Endothelial cell of umbilical vein (primary cell): ENCODE measurements at regions not wholly inside any gene's neighbourhood (a gene's known extent, or its start where the extent isn't known, plus 50 kb on each side); places are given as distances from the start of the nearest gene placed in this dataset.

Source experiments
- EZH2 ChIP-seq: IDR thresholded peaks from 2 replicates; pipeline ENCODE4 v1.6.1; 2012; ENCODE audit warnings: borderline replicate concordance, low read depth, mild to moderate bottlenecking, moderate library complexity, low read length, inconsistent platforms; ENCODE audit not compliant: severe bottlenecking
- MYC ChIP-seq: IDR thresholded peaks from one replicate; pipeline ENCODE4 v1.6.1; 2011; ENCODE audit warnings: mild to moderate bottlenecking, low read depth, low read length
- POLR2A ChIP-seq: IDR thresholded peaks from 2 replicates; pipeline ENCODE4 v1.6.1; 2012; ENCODE audit warnings: low read depth, mild to moderate bottlenecking, control low read depth, low read length
- POLR2AphosphoS5 ChIP-seq: IDR thresholded peaks from 2 replicates; pipeline ENCODE4 v1.6.1; 2012; ENCODE audit warnings: low read depth, mild to moderate bottlenecking, control low read depth, low read length, moderate library complexity; ENCODE audit not compliant: insufficient read depth
- TF ChIP-seq, protein P1 (sequence below), 2 donors: IDR thresholded peaks; 1 replicate in 1 of 2; 2 replicates in 1 of 2; pipeline ENCODE4 v1.5.1; 2011; ENCODE audit warnings: low read length in 2 of 2, mild to moderate bottlenecking in 2 of 2, moderate library complexity in 2 of 2, control low read depth in 1 of 2, inconsistent platforms in 1 of 2, low read depth in 1 of 2; ENCODE audit not compliant: insufficient read depth in 1 of 2; ENCODE audit errors: extremely low read depth in 1 of 2

DNA sequence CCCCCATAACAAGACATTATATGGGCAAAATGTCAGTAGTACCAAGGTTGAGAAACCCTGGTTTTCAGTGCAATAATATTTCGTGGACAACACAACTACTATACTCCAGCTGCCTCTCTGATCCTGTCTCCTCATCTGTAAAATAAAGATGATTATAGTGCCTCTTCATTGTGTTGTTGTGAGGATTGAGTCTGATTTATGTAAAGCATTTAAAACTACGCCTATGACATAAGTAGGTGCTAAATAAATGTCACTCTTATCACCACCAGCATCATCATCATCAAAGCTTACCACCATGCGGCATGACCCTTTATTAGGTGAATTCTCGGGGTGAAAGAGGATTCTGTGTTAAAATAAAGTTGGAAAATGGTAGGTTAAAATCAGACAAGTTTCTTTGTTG is 67.8 kb upstream of the IFNE start:
- TF ChIP-seq, protein P1, sequence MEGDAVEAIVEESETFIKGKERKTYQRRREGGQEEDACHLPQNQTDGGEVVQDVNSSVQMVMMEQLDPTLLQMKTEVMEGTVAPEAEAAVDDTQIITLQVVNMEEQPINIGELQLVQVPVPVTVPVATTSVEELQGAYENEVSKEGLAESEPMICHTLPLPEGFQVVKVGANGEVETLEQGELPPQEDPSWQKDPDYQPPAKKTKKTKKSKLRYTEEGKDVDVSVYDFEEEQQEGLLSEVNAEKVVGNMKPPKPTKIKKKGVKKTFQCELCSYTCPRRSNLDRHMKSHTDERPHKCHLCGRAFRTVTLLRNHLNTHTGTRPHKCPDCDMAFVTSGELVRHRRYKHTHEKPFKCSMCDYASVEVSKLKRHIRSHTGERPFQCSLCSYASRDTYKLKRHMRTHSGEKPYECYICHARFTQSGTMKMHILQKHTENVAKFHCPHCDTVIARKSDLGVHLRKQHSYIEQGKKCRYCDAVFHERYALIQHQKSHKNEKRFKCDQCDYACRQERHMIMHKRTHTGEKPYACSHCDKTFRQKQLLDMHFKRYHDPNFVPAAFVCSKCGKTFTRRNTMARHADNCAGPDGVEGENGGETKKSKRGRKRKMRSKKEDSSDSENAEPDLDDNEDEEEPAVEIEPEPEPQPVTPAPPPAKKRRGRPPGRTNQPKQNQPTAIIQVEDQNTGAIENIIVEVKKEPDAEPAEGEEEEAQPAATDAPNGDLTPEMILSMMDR (IDR thresholded peaks at IDR 0.05; ENCODE audit: extremely low read depth in 1 of 2, insufficient read depth in 1 of 2, low read depth in 1 of 2, low read length in 2 of 2): no peak
- TF ChIP-seq POLR2A: no peak
- TF ChIP-seq EZH2: no peak
- TF ChIP-seq POLR2AphosphoS5: no peak
- no peak for TF ChIP-seq MYC
